ENCODE measurements at regions not wholly inside any gene's neighbourhood (a gene's known extent, or its start where the extent isn't known, plus 50 kb on each side); places are given as distances from the start of the nearest gene placed in this dataset.

DNA sequence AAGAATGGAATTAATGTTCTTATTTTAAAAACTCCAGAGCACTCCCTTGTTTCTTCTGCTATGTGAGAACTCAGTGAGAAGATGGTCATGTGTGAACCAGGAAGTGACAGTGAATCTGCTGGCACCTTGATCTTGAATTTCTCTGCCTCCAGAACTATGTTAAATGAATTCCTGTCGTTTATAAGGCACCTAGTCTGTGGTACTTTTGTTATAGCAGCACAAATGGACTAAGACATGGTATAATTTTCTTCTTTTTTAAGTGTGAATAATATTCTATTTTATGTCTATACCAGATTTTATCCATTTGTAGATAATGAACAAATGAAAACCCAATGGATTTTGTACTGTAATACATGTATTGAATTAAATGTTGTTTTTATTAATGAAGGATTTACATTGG, 601.9 kb upstream of the REG3G start:
- TF ChIP-seq, protein P1, sequence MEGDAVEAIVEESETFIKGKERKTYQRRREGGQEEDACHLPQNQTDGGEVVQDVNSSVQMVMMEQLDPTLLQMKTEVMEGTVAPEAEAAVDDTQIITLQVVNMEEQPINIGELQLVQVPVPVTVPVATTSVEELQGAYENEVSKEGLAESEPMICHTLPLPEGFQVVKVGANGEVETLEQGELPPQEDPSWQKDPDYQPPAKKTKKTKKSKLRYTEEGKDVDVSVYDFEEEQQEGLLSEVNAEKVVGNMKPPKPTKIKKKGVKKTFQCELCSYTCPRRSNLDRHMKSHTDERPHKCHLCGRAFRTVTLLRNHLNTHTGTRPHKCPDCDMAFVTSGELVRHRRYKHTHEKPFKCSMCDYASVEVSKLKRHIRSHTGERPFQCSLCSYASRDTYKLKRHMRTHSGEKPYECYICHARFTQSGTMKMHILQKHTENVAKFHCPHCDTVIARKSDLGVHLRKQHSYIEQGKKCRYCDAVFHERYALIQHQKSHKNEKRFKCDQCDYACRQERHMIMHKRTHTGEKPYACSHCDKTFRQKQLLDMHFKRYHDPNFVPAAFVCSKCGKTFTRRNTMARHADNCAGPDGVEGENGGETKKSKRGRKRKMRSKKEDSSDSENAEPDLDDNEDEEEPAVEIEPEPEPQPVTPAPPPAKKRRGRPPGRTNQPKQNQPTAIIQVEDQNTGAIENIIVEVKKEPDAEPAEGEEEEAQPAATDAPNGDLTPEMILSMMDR (IDR thresholded peaks at IDR 0.05): no peak
- TF ChIP-seq POLR2A (IDR thresholded peaks at IDR 0.05): no peak

All from testis (tissue), 2 donors.